ENCODE measurements at regions not wholly inside any gene's neighbourhood (a gene's known extent, or its start where the extent isn't known, plus 50 kb on each side); places are given as distances from the start of the nearest gene placed in this dataset.
A peak's percentile ranks its signal among the peaks of the same experiment; 100 is the strongest.
"Not testable (repeated sequence)": the region's sequence is repeated elsewhere in the genome, so short reads cannot be mapped to it uniquely, and the experiment has no call there.

DNA sequence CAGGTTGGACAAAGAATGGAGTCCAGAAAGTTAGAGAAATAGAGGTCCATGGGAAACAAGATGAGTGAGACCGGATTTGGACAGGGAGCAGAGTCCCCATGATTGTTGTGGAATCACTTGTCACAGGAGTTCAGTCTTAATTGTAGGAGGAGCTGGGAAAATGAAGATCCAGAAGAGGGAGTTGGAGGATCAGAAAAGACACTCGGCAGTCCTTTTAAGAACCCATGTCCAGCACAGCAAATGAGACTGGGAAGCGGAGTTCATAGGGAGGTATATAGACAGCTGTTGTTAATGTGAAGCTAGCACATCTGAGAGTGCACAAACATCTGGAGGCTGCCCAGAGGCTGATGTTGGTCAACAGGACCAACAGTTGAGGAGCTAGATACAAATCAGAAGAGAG lies 111.4 kb upstream of the RXFP1 start:
- no peak for DNase-seq
- no peak overlapping the region for H3K4me3 ChIP-seq (ENCODE audit: low read depth, low read length)
- H3K4me1 ChIP-seq = no peaks in the 10 kb centered on the region
- H3K36me3 ChIP-seq = no peaks in the 10 kb centered on the region
- TF ChIP-seq, protein P1, sequence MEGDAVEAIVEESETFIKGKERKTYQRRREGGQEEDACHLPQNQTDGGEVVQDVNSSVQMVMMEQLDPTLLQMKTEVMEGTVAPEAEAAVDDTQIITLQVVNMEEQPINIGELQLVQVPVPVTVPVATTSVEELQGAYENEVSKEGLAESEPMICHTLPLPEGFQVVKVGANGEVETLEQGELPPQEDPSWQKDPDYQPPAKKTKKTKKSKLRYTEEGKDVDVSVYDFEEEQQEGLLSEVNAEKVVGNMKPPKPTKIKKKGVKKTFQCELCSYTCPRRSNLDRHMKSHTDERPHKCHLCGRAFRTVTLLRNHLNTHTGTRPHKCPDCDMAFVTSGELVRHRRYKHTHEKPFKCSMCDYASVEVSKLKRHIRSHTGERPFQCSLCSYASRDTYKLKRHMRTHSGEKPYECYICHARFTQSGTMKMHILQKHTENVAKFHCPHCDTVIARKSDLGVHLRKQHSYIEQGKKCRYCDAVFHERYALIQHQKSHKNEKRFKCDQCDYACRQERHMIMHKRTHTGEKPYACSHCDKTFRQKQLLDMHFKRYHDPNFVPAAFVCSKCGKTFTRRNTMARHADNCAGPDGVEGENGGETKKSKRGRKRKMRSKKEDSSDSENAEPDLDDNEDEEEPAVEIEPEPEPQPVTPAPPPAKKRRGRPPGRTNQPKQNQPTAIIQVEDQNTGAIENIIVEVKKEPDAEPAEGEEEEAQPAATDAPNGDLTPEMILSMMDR (IDR thresholded peaks at IDR 0.05; ENCODE audit: low read depth, low read length) = 0 out of 2 replicates have a peak, but pooled peaks have one; percentile 8
- H3K9me3 ChIP-seq = no peaks in the 10 kb centered on the region
- no peaks in the 10 kb centered on the region for H3K27me3 ChIP-seq

DNA sequence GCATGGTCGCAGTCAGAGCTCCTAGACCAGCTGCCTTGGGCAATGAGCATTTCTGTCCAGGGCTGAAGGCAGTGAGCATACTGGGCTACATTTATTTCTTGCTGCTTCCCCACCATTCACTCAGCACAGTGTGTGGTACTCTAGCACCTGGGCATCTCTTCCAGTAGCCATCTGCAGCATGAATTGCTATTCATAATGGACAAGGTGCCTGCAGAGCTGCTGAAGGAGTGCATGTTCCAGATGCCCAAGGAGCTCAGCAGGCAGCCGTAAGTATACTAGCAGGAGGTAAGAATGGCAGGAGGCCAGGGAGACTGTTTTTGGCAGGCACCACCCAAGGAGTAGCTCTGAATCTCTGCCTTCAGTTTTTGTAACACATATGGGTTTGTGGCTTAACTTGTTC lies 110.4 kb upstream of the RXFP1 start:
- H3K36me3 ChIP-seq = no peaks in the 10 kb centered on the region
- no peak overlapping the region for H3K4me3 ChIP-seq (ENCODE audit: low read depth, low read length)
- TF ChIP-seq, protein P1 (IDR thresholded peaks at IDR 0.05; ENCODE audit: low read depth, low read length) = no peak
- no peak for DNase-seq
- no peaks in the 10 kb centered on the region for H3K4me1 ChIP-seq
- H3K9me3 ChIP-seq = no peaks in the 10 kb centered on the region
- H3K27me3 ChIP-seq = no peaks in the 10 kb centered on the region

DNA sequence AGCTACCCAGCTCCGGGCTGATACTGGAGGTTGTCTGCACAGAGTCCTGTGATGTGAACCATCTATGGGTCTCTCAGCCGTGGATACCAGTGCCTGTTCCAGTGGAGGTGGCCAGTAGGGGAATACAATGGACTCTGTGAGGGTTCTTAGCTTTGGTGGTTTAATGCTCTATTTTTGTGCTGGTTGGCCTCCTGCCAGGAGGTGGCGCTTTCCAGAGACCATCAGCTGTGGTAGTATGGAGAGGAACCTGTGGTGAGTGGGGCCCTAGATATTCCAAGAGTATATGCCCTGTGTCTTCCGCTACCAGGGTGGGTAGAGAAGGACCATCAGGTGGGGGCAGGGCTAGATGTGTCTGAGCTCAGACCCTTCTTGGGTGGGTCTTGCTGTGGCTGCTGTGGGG lies 103.0 kb upstream of the RXFP1 start:
- not testable (repeated sequence) for H3K36me3 ChIP-seq; H3K4me3 ChIP-seq (ENCODE audit: low read depth, low read length); DNase-seq; H3K9me3 ChIP-seq; H3K4me1 ChIP-seq; H3K27me3 ChIP-seq
- TF ChIP-seq, protein P1 (IDR thresholded peaks at IDR 0.05; ENCODE audit: low read depth, low read length) = 0 out of 2 replicates have a peak, but pooled peaks have one; percentile 9

DNA sequence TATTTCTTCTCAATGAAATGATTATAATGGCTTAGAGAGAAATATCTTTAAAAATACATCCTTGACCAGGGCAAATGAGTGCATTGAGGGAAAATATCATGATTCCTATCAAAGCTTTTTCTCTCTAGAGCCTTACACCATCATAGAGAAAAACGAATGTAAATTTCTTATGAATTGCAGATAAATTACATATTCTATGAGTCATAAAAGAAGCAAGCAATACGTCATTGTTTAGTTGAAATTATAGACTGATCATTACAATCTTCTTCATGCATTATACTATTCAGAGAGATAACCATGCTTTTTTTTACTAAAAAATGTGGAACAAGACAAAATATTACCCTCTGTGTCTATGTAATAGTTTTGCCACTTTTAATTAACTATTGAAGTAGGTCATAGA lies 100.9 kb upstream of the RXFP1 start:
- no peak for DNase-seq
- no peaks in the 10 kb centered on the region for H3K36me3 ChIP-seq
- TF ChIP-seq, protein P1 (IDR thresholded peaks at IDR 0.05; ENCODE audit: low read depth, low read length) = no peak
- H3K4me3 ChIP-seq (ENCODE audit: low read depth, low read length) = no peak overlapping the region
- no peaks in the 10 kb centered on the region for H3K27me3 ChIP-seq
- no peaks in the 10 kb centered on the region for H3K4me1 ChIP-seq
- H3K9me3 ChIP-seq = no peaks in the 10 kb centered on the region

DNA sequence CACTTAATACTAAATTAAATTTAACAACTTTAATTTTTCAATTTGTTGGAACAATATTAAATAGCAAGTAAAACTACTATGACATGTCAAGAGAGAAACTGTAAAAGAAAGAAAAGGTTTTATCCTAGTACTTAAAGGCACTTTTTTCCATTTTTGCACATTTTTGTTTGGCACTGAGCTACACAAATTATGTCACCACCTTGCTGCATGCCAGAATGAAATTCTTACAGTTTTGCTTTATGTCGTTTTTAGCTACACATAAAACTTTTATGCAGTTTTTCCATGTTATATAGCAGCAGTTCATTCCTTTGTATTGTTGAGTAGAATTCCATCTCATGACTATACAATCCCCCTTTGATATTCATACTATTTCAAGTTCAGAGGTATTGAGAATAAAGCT lies 99.1 kb upstream of the RXFP1 start:
- TF ChIP-seq, protein P1 (IDR thresholded peaks at IDR 0.05; ENCODE audit: low read depth, low read length) = no peak
- no peak overlapping the region for H3K4me3 ChIP-seq (ENCODE audit: low read depth, low read length)
- no peaks in the 10 kb centered on the region for H3K9me3 ChIP-seq
- H3K27me3 ChIP-seq = no peaks in the 10 kb centered on the region
- no peaks in the 10 kb centered on the region for H3K36me3 ChIP-seq
- H3K4me1 ChIP-seq = no peaks in the 10 kb centered on the region
- DNase-seq = no peak

DNA sequence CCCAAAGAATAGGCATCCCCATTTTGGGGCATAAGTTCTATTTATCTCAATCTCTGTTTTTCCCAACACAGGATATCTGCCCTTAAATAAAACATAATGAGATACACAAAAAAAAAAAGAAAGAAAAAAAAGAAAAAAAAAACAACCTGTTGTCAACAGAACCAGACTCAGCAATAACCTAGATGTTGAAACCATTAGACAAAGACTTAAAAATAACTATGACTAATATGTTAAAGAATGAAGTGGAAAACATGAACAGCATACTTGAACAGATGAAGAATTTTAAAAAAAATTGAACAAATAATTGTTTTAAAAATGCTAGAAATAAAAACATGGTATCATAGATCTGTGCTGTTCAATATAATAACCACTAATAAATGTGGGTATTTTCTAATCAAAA lies 93.4 kb upstream of the RXFP1 start:
- Histone ChIP-seq H3K36me3 (no peaks in the 10 kb centered on the region), H3K4me3 (ENCODE audit: low read depth, low read length) (no peak overlapping the region), H3K4me1 (no peaks in the 10 kb centered on the region), H3K9me3 (no peaks in the 10 kb centered on the region), H3K27me3 (no peaks in the 10 kb centered on the region)
- no peak for DNase-seq
- TF ChIP-seq, protein P1 (IDR thresholded peaks at IDR 0.05; ENCODE audit: low read depth, low read length) = no peak
